ENCODE measurements at regions not wholly inside any gene's neighbourhood (a gene's known extent, or its start where the extent isn't known, plus 50 kb on each side); places are given as distances from the start of the nearest gene placed in this dataset.

GRCh38 chr4:165592386-165592785 lies 213.6 kb downstream of the CPE start:
- Mint-ChIP-seq H3K27me3 (ENCODE audit: low read depth) (no peaks in the 10 kb centered on the region), H3K27ac (peak overlapping the region in 2 of 3 experiments; percentile 57 to 62), H3K36me3 (ENCODE audit: low read depth) (no peaks in the 10 kb centered on the region), H3K4me1 (peaks cover 22% of the 10 kb centered on the region), H3K9me3 (peaks cover 4% of the 10 kb centered on the region), H3K4me3 (no peak overlapping the region)
- no peak for TF ChIP-seq CTCF (IDR thresholded peaks at IDR 0.05; ENCODE audit: unreplicated experiment in 3 of 3)

GRCh38 chr4:165597581-165598480 lies 219.0 kb downstream of the CPE start:
- Mint-ChIP-seq H3K36me3 (ENCODE audit: low read depth) (no peaks in the 10 kb centered on the region), H3K9me3 (no peaks in the 10 kb centered on the region), H3K4me3 (no peak overlapping the region), H3K27ac (no peak overlapping the region), H3K27me3 (ENCODE audit: low read depth) (no peaks in the 10 kb centered on the region), H3K4me1 (no peaks in the 10 kb centered on the region)
- TF ChIP-seq CTCF (IDR thresholded peaks at IDR 0.05; ENCODE audit: unreplicated experiment in 3 of 3) = no peak

- H3K27ac Mint-ChIP-seq = no peak overlapping the region
- H3K4me1 Mint-ChIP-seq = peaks cover 16% of the 10 kb centered on the region
- H3K4me3 Mint-ChIP-seq = no peak overlapping the region
These were observed 222.3 kb downstream of the CPE start for GRCh38 chr4:165600959-165601683.

GRCh38 chr4:165602621-165603020 lies 223.8 kb downstream of the CPE start:
- no peaks in the 10 kb centered on the region for H3K27me3 Mint-ChIP-seq (ENCODE audit: low read depth)

More at GRCh38 chr4:165600959-165601683, 222.3 kb downstream of the CPE start:
- no peak for TF ChIP-seq CTCF (IDR thresholded peaks at IDR 0.05; ENCODE audit: unreplicated experiment in 3 of 3)
- Mint-ChIP-seq H3K36me3 (ENCODE audit: low read depth) (no peaks in the 10 kb centered on the region), H3K9me3 (no peaks in the 10 kb centered on the region), H3K27me3 (ENCODE audit: low read depth) (no peaks in the 10 kb centered on the region)

GRCh38 chr4:165604181-165604580 lies 225.4 kb downstream of the CPE start:
- peaks cover 16% of the 10 kb centered on the region for H3K4me1 Mint-ChIP-seq
- no peak for TF ChIP-seq CTCF (IDR thresholded peaks at IDR 0.05; ENCODE audit: unreplicated experiment in 3 of 3)
- peak overlapping the region in 2 of 3 experiments; percentile 1 to 3 for H3K27ac Mint-ChIP-seq
- no peak overlapping the region for H3K4me3 Mint-ChIP-seq
- peaks cover 2% of the 10 kb centered on the region for H3K27me3 Mint-ChIP-seq (ENCODE audit: low read depth)
- no peaks in the 10 kb centered on the region for H3K36me3 Mint-ChIP-seq (ENCODE audit: low read depth)
- no peaks in the 10 kb centered on the region for H3K9me3 Mint-ChIP-seq

More at GRCh38 chr4:165602621-165603020, 223.8 kb downstream of the CPE start:
- Mint-ChIP-seq H3K36me3 (ENCODE audit: low read depth) (no peaks in the 10 kb centered on the region), H3K4me1 (peaks cover 16% of the 10 kb centered on the region), H3K4me3 (no peak overlapping the region), H3K9me3 (no peaks in the 10 kb centered on the region), H3K27ac (no peak overlapping the region)
- TF ChIP-seq CTCF (IDR thresholded peaks at IDR 0.05; ENCODE audit: unreplicated experiment in 3 of 3) = no peak
